HG03135 (cell line): ENCODE measurements at regions not wholly inside any gene's neighbourhood (a gene's known extent, or its start where the extent isn't known, plus 50 kb on each side); places are given as distances from the start of the nearest gene placed in this dataset.
"Not testable (repeated sequence)": the region's sequence is repeated elsewhere in the genome, so short reads cannot be mapped to it uniquely, and the experiment has no call there.

Experiments
- ATAC-seq: cut with Tn5 transposase; IDR thresholded peaks from one replicate; pipeline ENCODE4 v1.9.1; 2021; ENCODE audit warnings: mild to moderate bottlenecking, moderate library complexity; ENCODE audit not compliant: unreplicated experiment

DNA sequence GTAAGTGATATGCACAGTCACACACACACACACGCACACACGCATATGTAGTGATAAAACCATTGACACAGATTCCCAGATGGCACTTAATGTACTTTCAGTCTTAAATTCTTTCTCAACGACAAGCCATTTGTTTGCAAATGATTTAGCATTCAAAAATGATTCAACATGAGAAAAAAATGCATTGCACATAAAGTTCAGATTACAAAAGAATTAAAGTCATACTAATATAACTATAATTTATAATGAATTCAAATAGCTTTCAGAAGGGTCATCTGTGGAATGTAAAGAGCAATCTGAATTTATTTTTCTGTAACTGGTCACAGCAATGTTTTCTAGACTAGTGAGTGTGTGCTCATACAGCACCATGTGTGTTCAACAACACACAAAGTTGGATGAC, 521.6 kb upstream of the ZNF337 start:
- ATAC-seq, result no peak

DNA sequence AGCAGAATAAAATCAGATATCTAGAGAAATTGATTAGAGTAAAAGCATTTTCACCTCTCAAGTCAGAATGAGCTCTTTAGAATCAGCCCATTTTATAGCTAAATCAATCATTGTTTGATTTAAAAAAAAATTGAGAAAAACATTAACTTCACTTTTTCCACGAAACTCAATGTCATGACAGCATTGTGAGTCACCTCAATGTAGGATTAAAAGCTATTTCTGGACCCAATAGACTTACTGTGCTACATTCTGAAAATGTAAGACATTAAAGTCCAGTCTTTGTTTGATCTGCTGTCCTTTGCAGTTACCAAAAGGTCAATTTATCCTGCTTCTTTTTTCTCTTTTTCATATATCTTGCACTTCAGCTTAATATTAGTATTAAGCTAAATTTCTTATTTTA, 519.4 kb upstream of the ZNF337 start:
- ATAC-seq, result no peak

DNA sequence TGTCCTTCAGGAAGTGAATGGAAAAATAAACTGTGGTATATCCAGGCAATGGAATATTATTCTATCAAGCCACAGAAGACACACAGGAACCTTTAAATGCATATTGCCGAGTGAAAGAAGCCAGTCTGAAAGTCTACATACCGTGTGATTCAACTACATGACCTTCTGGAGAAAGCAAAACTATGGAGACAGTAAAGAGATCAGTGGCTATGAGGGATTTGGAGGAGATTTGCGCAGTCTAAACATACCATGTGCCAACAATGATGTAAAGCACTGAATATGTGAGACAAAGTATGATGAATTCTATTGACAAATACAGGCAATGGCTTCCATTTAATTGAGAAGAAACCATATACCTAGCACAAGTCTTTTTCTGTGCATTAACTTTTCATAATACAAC, 518.3 kb upstream of the ZNF337 start:
- no peak for ATAC-seq

DNA sequence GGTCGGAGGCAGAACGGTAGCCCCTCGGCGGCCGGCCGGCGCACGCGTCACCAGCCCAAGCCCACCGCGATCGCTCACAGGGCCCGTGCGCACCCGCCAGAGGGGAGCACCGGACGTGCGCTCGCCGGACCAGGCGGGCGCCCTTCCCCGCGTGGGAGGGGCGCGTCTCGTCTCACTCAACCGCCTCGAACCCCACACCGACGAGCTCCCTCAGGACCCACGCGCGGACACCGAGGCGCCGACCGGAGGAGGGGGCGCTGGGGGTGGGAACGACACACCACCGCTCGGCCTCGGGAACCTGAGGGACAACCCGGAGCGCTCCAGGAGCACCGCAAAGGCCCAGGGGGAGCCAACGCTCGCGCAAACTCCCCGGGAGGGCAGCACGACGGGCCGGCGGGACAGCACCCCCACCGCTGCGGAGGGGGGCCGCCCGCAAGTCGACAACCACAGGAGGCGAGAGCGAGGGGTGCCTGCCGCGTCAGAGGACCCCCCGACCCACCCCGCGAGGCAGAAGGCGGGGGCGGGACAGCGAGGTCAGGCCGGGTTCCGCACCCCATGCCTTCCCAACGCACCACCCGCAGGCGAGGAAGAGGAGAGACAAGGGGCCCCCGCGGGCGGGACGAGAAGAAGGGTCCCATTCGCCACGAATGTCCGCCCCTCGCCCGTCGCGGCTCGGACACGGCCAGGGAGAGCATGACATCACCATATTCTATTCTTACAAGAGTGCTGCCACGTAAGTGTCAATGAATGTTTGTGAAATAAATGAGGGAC, 512.7 kb upstream of the ZNF337 start:
- no peak for ATAC-seq

DNA sequence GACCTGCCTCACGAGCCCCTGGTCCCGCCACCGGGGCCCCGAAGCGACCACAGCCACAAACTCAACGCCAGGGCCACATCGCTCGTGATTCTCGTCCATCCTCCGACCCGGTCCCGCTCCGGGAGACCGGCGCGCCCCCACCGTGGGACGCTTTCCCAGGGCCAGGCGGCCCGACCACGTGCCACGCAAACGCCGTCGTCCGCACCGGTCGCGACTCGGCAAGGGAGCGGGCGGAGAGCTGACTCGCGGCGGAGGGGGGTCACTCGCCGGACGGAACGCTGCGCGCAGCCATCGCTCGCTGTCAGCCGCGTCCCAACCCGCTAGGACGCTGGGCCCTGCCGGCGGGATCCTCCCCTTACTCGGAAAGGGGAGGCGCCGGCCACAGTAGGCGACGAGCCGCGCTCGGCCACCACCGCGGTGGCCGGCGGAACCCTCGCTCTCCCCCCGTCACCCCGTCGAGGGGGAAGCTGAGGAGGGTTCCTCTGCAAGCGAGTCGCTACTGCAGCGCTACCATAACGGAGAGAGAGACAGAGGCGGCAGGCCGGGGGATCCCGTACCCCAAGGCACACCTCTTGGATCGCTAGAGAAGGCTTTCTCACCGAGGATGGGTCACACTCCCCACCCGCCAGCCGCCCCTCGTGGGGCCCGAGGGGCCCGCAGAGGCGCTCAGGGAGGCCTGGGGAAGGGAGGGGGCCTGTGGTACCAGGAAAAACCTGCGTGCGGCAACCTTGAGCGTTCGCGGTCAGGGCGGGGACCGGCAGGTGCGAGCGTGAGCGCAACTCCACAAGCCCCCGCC, 511.8 kb upstream of the ZNF337 start:
- no peak for ATAC-seq

DNA sequence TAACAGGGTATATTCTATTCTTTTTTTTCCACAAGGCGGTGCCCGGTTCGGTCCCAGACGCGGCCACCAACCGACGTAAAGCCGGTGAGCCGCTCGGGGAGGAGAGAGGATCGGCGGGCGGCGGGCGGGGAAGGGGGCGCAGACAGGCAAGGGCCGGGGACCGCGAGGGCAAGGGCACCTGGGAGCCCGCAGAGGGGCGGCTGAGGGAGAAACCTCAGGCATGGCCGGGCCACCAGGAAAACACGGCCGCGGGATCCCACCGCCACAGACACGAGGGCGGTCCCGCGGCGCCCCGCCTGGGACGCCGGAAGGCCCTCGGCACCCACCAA, 511.3 kb upstream of the ZNF337 start:
- ATAC-seq, result not testable (repeated sequence)

DNA sequence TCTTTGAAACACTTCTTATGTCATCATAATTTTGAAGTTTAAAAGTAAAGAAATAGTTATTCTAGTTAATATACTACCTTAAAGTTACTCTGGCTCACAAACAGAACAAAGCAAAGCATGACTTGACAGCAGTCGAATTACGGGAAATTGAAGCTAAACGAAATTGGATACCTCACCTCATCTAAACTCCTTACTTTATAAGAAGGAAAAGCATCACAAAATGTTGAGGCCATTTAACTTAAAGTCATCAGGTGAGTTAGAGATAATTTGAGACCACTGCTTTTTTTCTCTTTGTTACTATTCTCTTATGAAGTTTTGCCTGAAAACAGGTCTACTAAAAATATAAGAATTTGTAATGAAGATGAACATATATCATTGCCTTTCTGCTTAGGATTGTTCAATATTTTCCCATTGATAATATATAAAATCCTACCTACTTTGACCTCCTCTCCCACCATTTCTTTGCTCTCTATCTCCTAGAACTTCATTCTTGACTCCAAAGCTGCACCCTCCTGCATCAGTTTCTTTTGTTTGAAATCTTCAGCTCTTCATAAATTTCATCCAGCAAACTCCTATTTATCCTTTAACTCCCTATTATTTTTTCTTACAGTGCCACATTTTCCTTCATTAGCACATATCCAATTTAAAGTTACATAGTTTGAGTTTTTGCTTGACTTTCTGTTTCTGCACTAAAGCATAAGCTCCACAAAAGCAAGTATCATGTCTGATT, 510.7 kb upstream of the ZNF337 start:
- no peak for ATAC-seq

DNA sequence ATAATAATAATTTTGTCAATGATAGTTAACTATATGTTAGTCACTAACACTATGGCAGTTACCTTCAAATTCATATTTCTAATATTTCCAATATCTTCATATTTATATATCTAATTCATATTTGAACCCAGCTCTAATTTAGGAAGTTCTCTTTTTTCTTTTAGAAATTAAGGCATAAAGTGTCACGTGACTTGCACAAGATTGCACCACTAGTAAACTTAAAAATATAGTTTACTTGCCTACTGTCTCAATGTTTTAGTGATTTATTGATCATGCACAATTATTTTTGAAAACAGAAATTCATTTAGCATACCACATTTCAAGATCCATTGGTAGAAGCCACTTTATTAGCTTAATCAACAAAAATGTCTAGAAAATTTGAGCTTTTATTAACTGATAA, 508.7 kb upstream of the ZNF337 start:
- ATAC-seq, result no peak

DNA sequence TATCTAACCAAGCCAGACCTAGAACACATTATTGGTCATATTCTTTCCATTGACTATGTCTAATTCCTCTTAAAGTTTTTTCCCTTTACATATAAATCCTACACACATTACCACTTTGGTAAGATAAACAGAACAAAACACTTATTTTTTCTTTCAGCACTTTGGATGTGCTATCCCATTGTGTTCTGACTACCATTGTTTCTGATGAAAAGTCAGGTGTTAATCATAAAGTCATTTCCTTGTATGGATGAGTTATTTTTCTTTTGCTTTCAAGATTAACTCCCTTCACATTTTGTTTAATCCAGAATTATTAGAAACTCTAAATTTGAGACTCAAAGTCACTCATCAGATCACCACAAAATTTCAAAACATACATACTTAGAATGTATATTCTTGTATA, 504.4 kb upstream of the ZNF337 start:
- ATAC-seq, result not testable (repeated sequence)

DNA sequence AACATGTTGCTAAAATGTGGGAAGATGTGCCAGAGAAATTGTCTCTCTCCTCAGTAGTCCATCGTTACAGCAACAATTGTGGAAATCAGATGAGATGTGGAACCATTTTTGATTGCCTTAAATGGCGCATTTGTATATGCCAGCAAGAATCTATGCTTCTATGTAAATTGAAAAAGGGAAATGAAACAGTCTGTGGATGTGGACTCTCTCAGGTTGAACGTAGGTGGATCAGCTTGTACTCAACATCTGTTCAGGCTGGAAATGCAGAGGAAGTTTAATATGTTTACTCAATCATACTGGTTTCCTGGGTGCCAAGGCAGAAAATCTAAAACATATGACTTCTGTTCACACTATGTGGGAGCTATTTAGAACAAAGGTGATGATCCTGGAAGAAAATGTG, 490.7 kb upstream of the ZNF337 start:
- not testable (repeated sequence) for ATAC-seq

DNA sequence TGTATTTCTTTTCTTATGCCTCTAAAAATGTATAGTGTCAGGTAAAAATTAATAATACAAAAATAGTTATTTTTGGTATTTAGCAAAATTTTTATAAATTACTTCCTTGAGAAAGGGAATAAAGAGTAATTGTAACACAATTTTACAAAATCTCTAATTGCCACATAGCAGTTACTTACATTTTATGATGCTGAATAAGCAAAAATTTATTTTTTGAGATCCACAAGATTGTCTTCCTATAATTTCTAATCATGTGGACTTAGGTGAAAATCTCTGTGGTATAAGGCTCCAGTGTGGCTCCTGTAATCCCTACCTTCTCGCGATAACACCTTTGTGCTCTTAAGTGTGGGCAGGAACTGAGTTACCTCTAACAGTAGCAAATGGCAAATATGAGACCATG, 487.1 kb upstream of the ZNF337 start:
- not testable (repeated sequence) for ATAC-seq

DNA sequence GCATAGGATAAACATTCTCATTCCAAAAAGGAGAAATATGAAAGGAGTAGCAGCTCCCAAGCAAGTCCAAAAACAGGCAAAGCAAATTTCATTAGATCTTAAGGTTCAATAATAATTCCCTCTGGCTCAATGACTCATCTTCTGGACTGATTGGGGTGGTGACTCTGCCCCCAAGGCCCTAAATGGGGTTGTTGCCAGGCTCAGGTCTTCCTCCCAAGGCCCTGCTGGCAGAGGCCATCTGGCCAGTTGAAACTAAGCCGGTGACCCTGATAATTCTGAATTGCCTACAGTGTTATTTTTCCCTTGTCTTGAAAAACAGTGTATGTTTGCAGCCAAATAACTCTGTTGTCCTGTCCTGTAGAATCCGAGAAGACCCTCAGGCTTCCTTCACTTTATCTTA, 484.7 kb upstream of the ZNF337 start:
- not testable (repeated sequence) for ATAC-seq

DNA sequence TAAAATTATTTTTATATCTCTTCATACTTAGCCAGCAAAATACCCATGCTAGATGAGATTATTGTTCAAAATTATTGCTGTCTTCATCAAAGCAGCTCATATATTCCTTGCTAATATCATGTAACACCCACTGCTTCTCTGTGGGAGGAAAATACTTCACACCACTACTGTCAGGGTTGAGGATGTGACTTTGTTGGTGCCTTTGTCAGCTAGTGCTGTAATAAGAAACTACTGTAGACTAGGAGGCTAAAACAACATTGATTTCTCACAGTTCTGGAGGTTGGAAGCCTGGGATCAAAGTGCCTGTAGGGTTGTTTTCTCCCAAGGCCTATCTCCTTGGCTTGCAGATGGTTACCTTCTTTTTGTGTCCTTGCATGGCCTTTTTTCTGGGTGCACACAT, 475.2 kb upstream of the ZNF337 start:
- not testable (repeated sequence) for ATAC-seq

DNA sequence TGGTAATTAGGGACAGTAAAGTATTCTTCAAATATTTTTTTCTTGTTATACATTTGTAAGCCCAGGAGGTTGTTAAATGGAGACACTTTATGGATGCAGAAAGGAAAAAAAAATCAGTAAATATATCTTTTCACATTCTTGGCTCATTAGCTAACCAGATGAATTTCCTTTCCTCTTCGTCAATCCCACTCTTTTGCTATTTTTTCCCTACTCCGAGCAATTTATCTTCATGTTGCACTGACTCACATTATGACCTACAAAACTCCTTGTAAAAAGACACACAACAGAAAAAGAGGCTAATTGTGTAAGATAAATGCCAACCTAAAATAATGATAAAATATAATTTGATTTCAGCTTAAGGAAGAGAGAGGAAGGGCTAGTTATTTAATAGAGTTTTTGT, 472.9 kb upstream of the ZNF337 start:
- no peak for ATAC-seq

DNA sequence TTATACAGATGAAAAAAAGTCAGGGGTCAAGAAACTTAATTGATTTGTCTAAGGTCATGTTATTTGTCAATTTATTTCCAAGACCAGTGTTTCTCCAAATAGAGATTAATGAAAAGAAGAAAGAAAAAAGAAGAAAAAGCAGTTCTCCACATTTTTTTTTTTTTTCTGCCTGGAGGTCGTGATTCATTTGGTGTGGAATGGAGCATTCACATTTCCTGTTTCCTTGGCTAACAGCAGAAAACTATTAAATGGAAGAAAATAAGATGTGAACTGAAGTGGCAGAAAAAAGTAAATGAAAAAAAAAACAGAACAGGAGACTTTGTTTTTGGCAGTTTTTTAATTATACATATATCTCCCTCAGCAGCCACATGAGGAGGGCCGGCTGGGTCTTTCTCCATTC, 470.8 kb upstream of the ZNF337 start:
- ATAC-seq, result no peak

DNA sequence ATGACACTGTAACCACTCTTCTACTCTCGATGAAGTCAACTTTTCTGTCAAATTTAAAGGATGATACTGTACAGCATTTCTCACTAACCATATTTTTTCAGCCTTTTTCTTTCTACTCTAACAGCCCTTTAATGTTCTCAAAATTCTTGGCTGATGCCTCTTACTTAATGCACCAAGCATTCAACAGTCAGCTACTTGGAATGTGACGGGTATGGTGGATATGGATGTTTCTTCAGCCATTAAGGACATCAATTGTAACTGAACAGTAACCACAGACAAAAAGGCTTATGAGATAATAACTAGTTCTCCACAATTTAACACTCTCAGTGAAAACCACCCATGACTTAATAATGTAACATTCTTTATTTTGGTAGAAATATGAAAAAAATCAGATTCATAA, 467.2 kb upstream of the ZNF337 start:
- no peak for ATAC-seq

DNA sequence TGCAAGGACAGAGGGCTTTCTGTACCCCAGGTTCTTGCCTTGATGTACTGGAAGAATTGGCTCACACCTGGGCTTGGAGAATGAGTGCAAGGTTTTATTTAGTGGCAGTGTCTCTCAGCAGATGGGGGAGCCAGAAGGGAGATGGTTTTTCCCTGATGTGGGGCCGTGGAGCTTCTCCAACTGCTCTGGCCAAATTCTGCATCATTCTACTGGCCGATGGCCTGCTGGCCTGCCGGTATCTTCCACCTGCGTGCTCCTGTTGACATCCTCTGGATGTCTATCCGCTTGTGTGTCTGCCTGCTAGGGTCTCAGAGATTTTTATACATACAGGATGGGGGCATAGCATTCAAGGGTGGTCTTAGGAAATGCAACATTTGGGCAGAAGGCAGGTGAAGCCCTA, 466.5 kb upstream of the ZNF337 start:
- not testable (repeated sequence) for ATAC-seq

DNA sequence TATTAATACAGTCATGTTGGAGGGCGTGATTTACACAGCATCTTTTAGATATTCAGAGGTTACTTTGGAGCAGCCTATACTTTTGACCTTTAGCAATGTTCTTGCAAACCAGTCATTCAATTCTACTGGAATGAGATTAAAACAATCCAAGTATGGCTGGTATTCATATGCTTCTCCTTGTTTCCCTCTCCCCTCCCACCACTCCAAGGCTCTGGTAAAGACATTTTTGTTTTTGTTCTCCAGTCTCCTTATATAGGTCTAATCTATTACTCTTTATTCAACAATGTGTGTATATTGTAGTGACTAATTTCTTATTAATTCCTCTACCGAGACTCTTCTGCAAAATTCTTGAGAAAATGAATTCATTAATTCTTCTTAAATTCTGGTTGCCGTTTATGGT, 465.1 kb upstream of the ZNF337 start:
- not testable (repeated sequence) for ATAC-seq

DNA sequence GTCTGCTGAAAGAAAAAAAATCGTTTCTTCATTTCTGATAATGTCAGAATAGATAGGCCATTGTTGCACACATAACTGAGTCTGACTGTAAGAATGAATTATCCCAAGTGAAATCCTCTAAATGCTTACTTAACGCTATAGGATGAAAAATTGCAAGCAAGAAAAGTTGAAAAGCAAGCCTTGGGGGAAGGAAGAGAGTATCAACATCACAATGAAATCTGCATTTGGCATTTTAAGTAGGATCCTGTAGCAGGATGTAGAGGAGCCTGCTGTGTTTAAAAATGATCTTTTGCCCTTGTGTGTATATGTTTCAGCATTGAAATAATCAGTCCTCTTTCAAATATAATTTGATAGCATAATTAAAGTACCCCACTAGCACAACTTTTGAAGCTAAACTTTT, 464.3 kb upstream of the ZNF337 start:
- not testable (repeated sequence) for ATAC-seq

DNA sequence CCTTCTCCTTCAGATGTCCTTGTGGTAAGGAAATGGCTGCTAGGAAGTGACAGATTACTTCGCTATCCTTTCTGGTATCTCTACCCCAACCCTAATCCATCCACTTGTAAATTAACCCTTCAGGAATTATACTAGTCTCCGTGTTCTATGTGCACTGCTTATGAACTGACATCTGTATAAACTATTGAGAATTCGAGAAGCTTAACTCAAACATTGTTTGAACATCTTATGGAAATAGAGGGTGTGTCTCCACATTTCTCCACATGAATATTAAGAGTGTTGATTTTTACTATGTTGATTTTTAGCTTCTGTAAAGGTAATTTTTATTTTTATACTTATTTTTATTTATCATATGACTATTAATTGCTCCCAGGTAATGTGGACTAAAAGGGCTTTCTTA, 457.6 kb upstream of the ZNF337 start:
- no peak for ATAC-seq

DNA sequence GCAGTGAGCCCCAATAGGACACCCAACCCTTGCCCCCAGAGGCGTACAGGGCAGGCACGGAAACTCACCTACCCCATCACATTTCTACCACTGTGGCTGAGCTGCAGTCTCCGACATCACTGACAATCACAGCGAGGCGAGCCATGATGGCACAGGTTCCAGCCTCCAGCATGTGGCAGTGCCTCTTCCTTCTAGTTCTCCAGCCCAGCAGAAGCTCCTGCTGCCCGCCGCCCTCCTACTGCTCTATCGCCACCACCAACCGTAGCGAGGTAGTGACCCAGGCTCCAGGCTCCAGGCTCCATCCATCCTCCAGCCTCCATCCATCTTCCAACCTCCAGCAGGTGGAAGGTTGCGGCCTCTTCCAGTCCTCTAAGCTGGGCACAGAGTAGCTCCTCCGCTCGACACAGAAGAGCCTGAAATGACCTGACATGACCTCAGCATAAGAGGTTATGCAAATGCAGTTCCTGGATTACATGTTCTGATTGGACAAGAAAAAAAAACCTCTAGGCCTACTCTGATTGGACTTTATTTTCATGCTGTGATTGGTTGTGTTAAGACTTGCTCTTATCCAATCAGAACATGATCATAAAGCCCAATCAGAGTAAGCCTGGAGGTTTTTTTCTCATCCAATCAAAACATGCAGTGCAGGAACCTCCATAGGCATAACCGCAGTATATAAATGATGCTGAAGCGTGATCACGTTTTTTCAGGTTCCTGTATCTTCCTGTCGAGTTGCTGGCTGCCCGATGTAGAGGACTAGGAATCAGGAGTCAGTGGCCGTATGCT, 438.9 kb upstream of the ZNF337 start:
- ATAC-seq, result no peak
